CD1c-positive myeloid dendritic cell (primary cell): ENCODE measurements at regions not wholly inside any gene's neighbourhood (a gene's known extent, or its start where the extent isn't known, plus 50 kb on each side); places are given as distances from the start of the nearest gene placed in this dataset.

Source experiments
- DNase-seq: peaks from one replicate; pipeline ENCODE4 v3.0.0-alpha.2; 2016; ENCODE audit errors: extremely low spot score

GRCh38 chr4:35943606-35944005 lies 300.7 kb downstream of the ARAP2 start:
- no peak for DNase-seq

GRCh38 chr4:35948171-35948570 lies 296.1 kb downstream of the ARAP2 start:
- DNase-seq: no peak

- no peak for DNase-seq
These were observed 293.9 kb downstream of the ARAP2 start for GRCh38 chr4:35950442-35950841.

- no peak for DNase-seq
These were observed 291.6 kb downstream of the ARAP2 start for GRCh38 chr4:35952751-35953150.

- no peak for DNase-seq
These were observed 280.9 kb downstream of the ARAP2 start for GRCh38 chr4:35963383-35963782.

- DNase-seq: no peak
These were observed 280.3 kb downstream of the ARAP2 start for GRCh38 chr4:35963974-35964515.

DNA sequence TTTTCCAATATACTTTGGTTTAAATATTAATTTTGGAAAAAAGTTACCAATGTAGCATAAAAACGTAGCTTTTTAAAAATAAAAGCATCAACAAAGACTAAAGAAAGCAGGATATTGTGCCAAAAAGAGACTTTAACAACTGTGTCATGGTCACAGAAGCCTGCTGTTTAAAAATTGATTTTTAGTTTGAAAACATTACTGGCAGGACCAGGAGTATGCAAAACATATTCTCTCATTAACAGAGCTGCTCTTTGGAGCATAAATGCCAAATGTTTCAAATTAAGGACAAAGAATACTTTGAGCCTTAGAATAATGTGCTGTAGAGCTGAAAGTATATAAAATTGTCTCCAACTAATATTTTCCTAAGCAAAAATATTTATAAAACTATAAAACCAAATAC lies 279.0 kb downstream of the ARAP2 start:
- DNase-seq: no peak

GRCh38 chr4:35966566-35966965 lies 277.7 kb downstream of the ARAP2 start:
- no peak for DNase-seq

DNA sequence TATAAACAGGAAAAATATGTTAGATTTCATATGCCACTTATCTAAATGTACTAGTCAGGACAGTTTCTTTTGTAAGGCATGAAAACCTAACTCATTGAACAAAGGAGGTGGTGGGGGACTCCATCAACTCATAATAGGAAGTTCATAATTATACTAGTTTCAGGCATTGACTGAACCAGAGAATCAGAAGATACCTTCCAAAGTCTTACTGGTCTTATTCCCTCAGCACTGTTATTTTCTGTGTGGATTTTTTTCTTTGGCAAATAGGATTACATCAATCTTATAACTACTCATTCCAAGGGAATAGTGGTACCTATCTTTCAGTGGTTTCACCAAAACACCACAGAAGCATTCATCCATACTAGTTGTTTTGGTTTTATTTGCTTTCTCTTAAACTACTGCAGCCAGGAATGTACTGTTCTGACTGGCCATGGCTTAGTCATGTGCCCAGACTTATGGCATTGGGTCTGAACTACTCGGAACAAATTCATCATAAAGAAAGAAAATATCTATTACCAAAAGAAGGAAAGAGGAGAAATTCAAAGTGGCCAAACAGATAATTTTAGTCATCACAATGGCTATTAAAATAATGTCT lies 273.9 kb downstream of the ARAP2 start:
- DNase-seq: no peak

GRCh38 chr4:35972814-35973213 lies 271.5 kb downstream of the ARAP2 start:
- DNase-seq: no peak

- DNase-seq: no peak
These were observed 268.5 kb downstream of the ARAP2 start for GRCh38 chr4:35975617-35976355.

- DNase-seq: no peak
These were observed 265.8 kb downstream of the ARAP2 start for GRCh38 chr4:35978551-35978950.

GRCh38 chr4:35982318-35982717 lies 262.0 kb downstream of the ARAP2 start:
- no peak for DNase-seq

- no peak for DNase-seq
These were observed 257.8 kb downstream of the ARAP2 start for GRCh38 chr4:35986537-35986936.

DNA sequence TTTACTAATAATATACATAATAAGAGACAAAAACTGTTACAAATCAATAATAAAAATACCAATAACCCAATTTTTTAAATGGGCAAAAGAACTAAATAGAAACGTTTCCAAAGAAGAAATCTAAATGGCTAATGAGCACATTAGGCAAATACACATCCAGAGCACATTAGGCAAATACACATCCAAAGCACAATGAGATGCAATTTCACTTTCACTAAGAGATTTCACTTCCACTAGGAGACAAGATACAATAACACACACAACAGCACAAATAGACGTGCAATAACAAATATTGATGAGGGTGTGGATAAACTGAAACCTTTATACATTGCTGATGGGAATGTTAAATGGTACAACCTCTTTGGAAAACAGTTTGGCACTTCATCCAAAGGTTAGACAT lies 250.7 kb downstream of the ARAP2 start:
- DNase-seq: no peak

- DNase-seq: no peak
These were observed 243.3 kb downstream of the ARAP2 start for GRCh38 chr4:36000941-36001557.

- no peak for DNase-seq
These were observed 241.3 kb downstream of the ARAP2 start for GRCh38 chr4:36003051-36003450.

GRCh38 chr4:36004204-36004851 lies 240.0 kb downstream of the ARAP2 start:
- no peak for DNase-seq

- no peak for DNase-seq
These were observed 238.1 kb downstream of the ARAP2 start for GRCh38 chr4:36006226-36006625.

DNA sequence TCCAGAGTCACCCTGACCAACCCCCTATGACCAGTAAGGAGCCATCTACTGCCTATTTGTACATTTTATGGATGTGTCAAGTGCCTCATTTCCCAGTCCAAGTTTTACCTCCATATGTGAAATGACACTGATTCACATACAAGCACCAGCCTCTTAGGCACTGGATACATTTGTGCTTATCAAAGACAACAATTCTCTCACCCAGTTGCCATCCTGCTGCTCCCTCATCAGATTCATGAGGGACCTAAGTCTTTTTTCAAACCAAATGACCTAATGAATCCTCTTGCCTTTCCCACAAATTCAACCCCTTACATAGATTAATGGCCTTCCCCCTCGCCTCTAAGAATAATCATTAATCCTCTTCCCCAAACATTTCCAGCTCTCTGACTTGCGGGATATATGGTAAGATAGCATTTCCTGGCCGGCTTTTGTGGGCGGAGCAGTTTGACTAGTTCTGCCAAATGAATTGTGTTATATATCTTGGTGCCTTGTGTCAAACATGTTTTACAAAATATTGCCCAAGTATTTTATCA lies 233.9 kb downstream of the ARAP2 start:
- DNase-seq: no peak

- DNase-seq: no peak
These were observed 232.9 kb downstream of the ARAP2 start for GRCh38 chr4:36011381-36011780.

DNA sequence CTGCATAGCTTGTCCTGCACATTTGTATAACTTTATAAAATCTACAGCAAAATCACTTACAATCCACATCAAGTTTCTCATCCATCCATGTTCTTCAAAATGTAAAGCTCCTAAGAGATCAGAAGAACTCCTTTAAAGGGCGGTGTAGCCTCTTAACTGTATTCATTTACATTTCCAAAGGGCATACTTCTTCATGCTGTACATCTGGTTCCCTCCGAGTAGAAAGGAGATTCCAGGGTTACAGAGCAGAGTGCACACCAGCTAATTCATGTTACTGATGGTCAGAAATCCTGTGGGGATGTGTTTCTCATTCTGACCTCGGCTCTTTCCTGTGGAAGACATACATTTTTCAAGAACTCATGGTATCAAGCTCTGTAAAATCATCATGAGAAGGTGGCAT lies 231.8 kb downstream of the ARAP2 start:
- no peak for DNase-seq
